Stimulated activated naive CD4-positive, alpha-beta T cell (primary cell): ENCODE measurements at regions not wholly inside any gene's neighbourhood (a gene's known extent, or its start where the extent isn't known, plus 50 kb on each side); places are given as distances from the start of the nearest gene placed in this dataset.
"Not testable (repeated sequence)": the region's sequence is repeated elsewhere in the genome, so short reads cannot be mapped to it uniquely, and the experiment has no call there.

Source experiments
- DNase-seq, 6 experiments: peaks; one replicate each; lab custom pipeline; 2025; lab: John Stamatoyannopoulos, UW

GRCh38 chr2:53490659-53491058 lies 276.9 kb upstream of the CHAC2 start:
- no peak for DNase-seq

GRCh38 chr2:53486185-53486899 lies 281.3 kb upstream of the CHAC2 start:
- DNase-seq: not testable (repeated sequence)

GRCh38 chr2:53485021-53485728 lies 282.4 kb upstream of the CHAC2 start:
- DNase-seq: no peak

GRCh38 chr2:53484531-53484930 lies 283.1 kb upstream of the CHAC2 start:
- no peak for DNase-seq

GRCh38 chr2:53477517-53477916 lies 290.1 kb upstream of the CHAC2 start:
- DNase-seq: no peak

- no peak for DNase-seq
These were observed 290.8 kb upstream of the CHAC2 start for GRCh38 chr2:53476834-53477233.

- DNase-seq: no peak
These were observed 291.8 kb upstream of the CHAC2 start for GRCh38 chr2:53475766-53476165.

GRCh38 chr2:53475321-53475720 lies 292.3 kb upstream of the CHAC2 start:
- DNase-seq: no peak

GRCh38 chr2:53474914-53475313 lies 292.7 kb upstream of the CHAC2 start:
- DNase-seq: no peak

- DNase-seq: no peak
These were observed 293.8 kb upstream of the CHAC2 start for GRCh38 chr2:53473775-53474311.

- no peak for DNase-seq
These were observed 294.4 kb upstream of the CHAC2 start for GRCh38 chr2:53473236-53473635.

GRCh38 chr2:53467467-53468180 lies 300.0 kb upstream of the CHAC2 start:
- no peak for DNase-seq

- no peak for DNase-seq
These were observed 303.5 kb upstream of the CHAC2 start for GRCh38 chr2:53463806-53464726.

GRCh38 chr2:53460937-53461336 lies 306.7 kb upstream of the CHAC2 start:
- DNase-seq: no peak

- DNase-seq: no peak
These were observed 307.3 kb upstream of the CHAC2 start for GRCh38 chr2:53460347-53460746.

GRCh38 chr2:53455094-53455493 lies 312.5 kb upstream of the CHAC2 start:
- DNase-seq: no peak

GRCh38 chr2:53452957-53453748 lies 314.5 kb upstream of the CHAC2 start:
- no peak for DNase-seq

GRCh38 chr2:53452400-53452799 lies 315.2 kb upstream of the CHAC2 start:
- no peak for DNase-seq

GRCh38 chr2:53450923-53451322 lies 316.7 kb upstream of the CHAC2 start:
- no peak for DNase-seq

- no peak for DNase-seq
These were observed 319.0 kb upstream of the CHAC2 start for GRCh38 chr2:53448591-53448990.

GRCh38 chr2:53448086-53448485 lies 319.5 kb upstream of the CHAC2 start:
- no peak for DNase-seq
